ENCODE measurements at regions not wholly inside any gene's neighbourhood (a gene's known extent, or its start where the extent isn't known, plus 50 kb on each side); places are given as distances from the start of the nearest gene placed in this dataset.
"Not testable (repeated sequence)": the region's sequence is repeated elsewhere in the genome, so short reads cannot be mapped to it uniquely, and the experiment has no call there.

DNA sequence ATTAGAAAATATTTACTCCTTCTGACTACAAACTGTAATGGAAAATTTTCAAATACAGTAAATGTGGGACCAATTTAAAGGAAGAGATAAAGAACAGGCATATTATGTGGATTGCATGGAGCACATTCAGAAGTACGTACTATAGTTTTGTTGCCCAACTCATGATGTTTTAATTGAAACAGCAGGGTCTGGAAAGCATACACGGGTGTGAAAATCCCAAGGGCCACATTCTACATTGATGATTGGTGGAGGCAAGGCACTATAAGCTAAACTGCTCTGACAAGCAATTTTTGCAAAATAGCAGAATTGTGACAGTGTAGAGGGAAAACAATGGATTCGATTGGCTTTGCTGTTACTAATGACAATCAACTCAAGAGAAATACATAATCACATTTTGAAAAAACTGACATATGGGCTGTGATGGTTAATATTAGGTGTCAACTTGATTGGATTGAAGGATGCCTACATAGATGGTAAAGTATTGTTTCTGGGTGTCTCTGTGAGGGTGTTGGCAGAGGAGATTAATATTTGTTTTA, 458.6 kb downstream of the PYDC2 start:
- no peak for DNase-seq (ENCODE audit: extremely low spot score)
- H3K27ac ChIP-seq (replicated peaks in 1 of 4), result no peak overlapping the region
- 71% methylated on average over 3 of the region's 3 CpGs for WGBS
- TF ChIP-seq POLR2A (IDR thresholded peaks at IDR 0.05; ENCODE audit: low read depth), result no peak
- TF ChIP-seq EP300 (IDR thresholded peaks at IDR 0.05), result no peak
- no peak for TF ChIP-seq POLR2AphosphoS5 (IDR thresholded peaks at IDR 0.05)
- TF ChIP-seq, protein P1, sequence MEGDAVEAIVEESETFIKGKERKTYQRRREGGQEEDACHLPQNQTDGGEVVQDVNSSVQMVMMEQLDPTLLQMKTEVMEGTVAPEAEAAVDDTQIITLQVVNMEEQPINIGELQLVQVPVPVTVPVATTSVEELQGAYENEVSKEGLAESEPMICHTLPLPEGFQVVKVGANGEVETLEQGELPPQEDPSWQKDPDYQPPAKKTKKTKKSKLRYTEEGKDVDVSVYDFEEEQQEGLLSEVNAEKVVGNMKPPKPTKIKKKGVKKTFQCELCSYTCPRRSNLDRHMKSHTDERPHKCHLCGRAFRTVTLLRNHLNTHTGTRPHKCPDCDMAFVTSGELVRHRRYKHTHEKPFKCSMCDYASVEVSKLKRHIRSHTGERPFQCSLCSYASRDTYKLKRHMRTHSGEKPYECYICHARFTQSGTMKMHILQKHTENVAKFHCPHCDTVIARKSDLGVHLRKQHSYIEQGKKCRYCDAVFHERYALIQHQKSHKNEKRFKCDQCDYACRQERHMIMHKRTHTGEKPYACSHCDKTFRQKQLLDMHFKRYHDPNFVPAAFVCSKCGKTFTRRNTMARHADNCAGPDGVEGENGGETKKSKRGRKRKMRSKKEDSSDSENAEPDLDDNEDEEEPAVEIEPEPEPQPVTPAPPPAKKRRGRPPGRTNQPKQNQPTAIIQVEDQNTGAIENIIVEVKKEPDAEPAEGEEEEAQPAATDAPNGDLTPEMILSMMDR (IDR thresholded peaks at IDR 0.05), result no peak
- intact Hi-C loops (cut with DNase I), result no loop called here
- H3K9me3 ChIP-seq, result no peaks in the 10 kb centered on the region
- no peaks in the 10 kb centered on the region for H3K36me3 ChIP-seq
- H3K4me3 ChIP-seq, result no peak overlapping the region
- no peaks in the 10 kb centered on the region for H3K4me1 ChIP-seq
- H3K27me3 ChIP-seq, result no peaks in the 10 kb centered on the region

DNA sequence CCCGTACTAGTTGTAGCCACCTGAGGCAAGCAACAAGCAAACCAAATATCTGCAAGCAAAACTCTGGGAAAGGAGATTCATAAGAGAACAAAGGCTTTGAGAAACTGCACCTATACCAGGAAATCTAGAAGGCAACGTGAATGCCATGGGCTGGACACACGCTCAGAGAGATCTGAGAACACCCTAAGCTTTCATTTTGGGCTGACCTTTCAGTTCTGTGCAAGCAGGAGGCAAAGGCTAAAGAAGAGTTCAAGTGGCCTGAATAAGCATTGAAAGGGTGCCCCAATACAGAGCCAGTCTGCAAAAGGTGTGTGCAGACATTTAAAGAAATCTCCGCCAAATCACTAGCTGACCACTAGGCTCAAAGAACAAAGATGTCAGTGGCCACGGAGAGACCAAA, 461.6 kb downstream of the PYDC2 start:
- no peak overlapping the region for H3K4me3 ChIP-seq
- no peak overlapping the region for H3K27ac ChIP-seq (replicated peaks in 1 of 4)
- intact Hi-C loops (cut with DNase I), result no loop called here
- H3K27me3 ChIP-seq, result no peaks in the 10 kb centered on the region
- WGBS, result 74% methylated on average over 5 of the region's 5 CpGs
- no peak for TF ChIP-seq EP300 (IDR thresholded peaks at IDR 0.05)
- TF ChIP-seq, protein P1 (IDR thresholded peaks at IDR 0.05), result no peak
- TF ChIP-seq POLR2A (IDR thresholded peaks at IDR 0.05; ENCODE audit: low read depth), result no peak
- no peak for TF ChIP-seq POLR2AphosphoS5 (IDR thresholded peaks at IDR 0.05)
- no peaks in the 10 kb centered on the region for H3K36me3 ChIP-seq
- no peak for DNase-seq (ENCODE audit: extremely low spot score)
- no peaks in the 10 kb centered on the region for H3K9me3 ChIP-seq
- H3K4me1 ChIP-seq, result no peaks in the 10 kb centered on the region

DNA sequence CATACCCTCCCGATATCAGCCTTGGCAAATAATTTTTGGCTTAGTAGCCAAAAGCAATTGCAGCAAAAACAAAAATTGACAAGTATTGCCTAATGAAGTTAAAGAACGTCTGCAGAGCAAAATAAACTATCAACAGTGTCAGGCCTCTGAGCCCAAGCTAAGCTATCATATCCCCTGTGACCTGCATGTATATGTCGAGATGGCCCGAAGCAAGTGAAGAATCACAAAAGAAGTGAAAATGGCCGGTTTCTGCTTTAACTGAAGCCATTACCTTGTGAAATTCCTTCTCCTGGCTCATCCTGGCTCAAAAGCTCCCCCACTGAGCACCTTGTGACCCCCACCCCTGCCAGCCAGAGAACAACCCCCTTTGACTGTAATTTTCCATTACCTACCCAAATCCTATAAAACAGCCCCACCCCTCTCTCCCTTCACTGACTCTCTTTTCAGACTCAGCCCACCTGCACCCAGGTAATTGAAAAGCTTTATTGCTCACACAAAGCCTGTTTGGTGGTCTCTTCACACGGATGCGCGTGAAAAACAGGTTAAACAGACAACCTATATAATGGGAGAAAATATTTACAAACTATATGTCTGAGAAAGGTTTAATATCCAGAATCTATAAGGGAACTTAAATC, 466.3 kb downstream of the PYDC2 start:
- intact Hi-C loops (cut with DNase I); H3K4me3 ChIP-seq; DNase-seq (ENCODE audit: extremely low spot score); H3K9me3 ChIP-seq; H3K27me3 ChIP-seq; H3K36me3 ChIP-seq; H3K27ac ChIP-seq (replicated peaks in 1 of 4); H3K4me1 ChIP-seq: not testable (repeated sequence)
- 83% methylated on average over 8 of the region's 8 CpGs for WGBS

DNA sequence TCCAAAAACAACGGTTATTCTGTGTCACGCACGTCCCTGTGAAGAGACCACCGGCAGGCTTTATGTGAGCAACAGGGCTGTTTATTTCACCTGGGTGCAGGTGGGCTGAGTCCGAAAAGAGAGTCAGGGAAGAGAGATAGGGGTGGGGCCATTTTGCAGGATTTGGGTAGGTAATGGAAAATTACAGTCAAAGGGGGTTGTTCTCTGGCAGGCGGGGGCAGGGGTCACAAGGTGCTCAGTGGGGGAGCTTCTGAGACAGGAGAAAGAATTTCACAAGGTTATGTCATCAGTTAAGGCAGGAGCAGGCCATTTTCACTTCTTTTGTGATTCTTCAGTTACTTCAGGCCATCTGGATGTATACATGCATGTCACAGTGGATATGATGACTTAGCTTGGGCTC, 467.0 kb downstream of the PYDC2 start:
- H3K27ac ChIP-seq (replicated peaks in 1 of 4); H3K4me3 ChIP-seq; H3K4me1 ChIP-seq; H3K36me3 ChIP-seq; H3K27me3 ChIP-seq; intact Hi-C loops (cut with DNase I); H3K9me3 ChIP-seq; DNase-seq (ENCODE audit: extremely low spot score): not testable (repeated sequence)
- WGBS, result 77% methylated on average over 6 of the region's 6 CpGs

DNA sequence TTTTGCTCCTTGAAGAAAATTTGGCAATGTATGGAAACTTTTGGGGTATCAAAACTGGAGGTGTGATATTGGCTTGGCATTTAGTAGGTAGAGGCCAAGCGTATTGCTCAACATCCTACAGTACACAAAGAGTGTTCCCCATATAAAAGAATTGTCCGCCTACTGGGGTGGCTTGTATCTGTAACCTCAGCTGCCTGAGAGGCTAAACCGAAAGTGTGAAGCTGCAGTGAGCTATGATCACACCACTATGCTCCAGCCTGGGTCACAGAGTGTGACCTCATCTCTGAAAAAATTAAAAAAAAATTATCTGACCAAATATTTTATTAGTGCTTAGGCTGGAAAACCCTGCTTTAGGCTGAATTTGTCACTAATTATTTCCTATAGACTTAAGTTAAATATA, 483.9 kb downstream of the PYDC2 start:
- 93% methylated on average over 3 of the region's 3 CpGs for WGBS
- no peak for DNase-seq (ENCODE audit: extremely low spot score)
- no peaks in the 10 kb centered on the region for H3K9me3 ChIP-seq
- no peak overlapping the region for H3K27ac ChIP-seq (replicated peaks in 1 of 4)
- no peaks in the 10 kb centered on the region for H3K36me3 ChIP-seq
- H3K4me1 ChIP-seq, result no peaks in the 10 kb centered on the region
- H3K27me3 ChIP-seq, result no peaks in the 10 kb centered on the region
- no peak overlapping the region for H3K4me3 ChIP-seq
- intact Hi-C loops (cut with DNase I), result no loop called here
- TF ChIP-seq POLR2A (IDR thresholded peaks at IDR 0.05; ENCODE audit: low read depth), result no peak
- TF ChIP-seq, protein P1 (IDR thresholded peaks at IDR 0.05), result no peak
- TF ChIP-seq POLR2AphosphoS5 (IDR thresholded peaks at IDR 0.05), result no peak
- TF ChIP-seq EP300 (IDR thresholded peaks at IDR 0.05), result no peak

DNA sequence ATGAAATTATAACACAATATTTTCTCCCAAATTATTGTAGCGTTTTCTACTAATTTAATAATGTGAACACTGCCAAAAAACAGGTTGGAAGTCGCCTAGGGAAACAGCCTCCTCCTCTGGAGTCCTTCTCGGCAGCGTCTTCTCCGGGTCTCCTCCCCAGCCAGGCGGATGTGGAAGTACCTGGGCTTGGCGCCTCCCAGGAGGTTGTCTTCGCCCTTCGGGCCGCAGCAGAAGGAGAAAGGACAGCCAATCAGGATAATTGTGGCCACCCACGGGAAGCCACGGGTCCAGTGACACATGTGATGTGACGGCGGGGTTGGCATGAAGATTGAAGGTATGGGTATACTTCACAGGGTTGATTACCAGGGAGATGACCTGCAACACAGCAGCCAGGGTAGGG, 491.2 kb downstream of the PYDC2 start:
- DNase-seq (ENCODE audit: extremely low spot score), result no peak
- 95% methylated on average over 14 of the region's 14 CpGs for WGBS
- TF ChIP-seq POLR2A (IDR thresholded peaks at IDR 0.05; ENCODE audit: low read depth) (no peak), POLR2AphosphoS5 (IDR thresholded peaks at IDR 0.05) (no peak), EP300 (IDR thresholded peaks at IDR 0.05) (no peak)
- TF ChIP-seq, protein P1 (IDR thresholded peaks at IDR 0.05), result no peak

More for the DNA sequence above, 491.2 kb downstream of the PYDC2 start:
- Histone ChIP-seq H3K27ac (replicated peaks in 1 of 4) (no peak overlapping the region), H3K9me3 (no peaks in the 10 kb centered on the region), H3K4me3 (no peak overlapping the region), H3K4me1 (no peaks in the 10 kb centered on the region), H3K27me3 (no peaks in the 10 kb centered on the region), H3K36me3 (no peaks in the 10 kb centered on the region)
- intact Hi-C loops (cut with DNase I), result no loop called here

Measured in esophagus muscularis mucosa (tissue), 4 donors.